NT2/D1 (cell line): ENCODE measurements at regions not wholly inside any gene's neighbourhood (a gene's known extent, or its start where the extent isn't known, plus 50 kb on each side); places are given as distances from the start of the nearest gene placed in this dataset.

Experiments
- DNase-seq: peaks from one replicate; pipeline ENCODE4 v3.0.0-alpha.2; 2011; ENCODE audit warnings: low read depth, low spot score
- H3K27me3 ChIP-seq: 2 replicates; pipeline ENCODE4 v1.6.0; 2011; ENCODE audit warnings: mild to moderate bottlenecking; ENCODE audit not compliant: insufficient read length, insufficient read depth
- H3K36me3 ChIP-seq: 2 replicates; pipeline ENCODE4 v1.6.1; 2011; ENCODE audit warnings: mild to moderate bottlenecking, low read length, mixed read lengths; ENCODE audit not compliant: insufficient read depth, insufficient read length
- H3K4me1 ChIP-seq: 2 replicates; pipeline ENCODE4 v1.5.1; 2011; ENCODE audit not compliant: insufficient read depth, insufficient read length
- H3K4me3 ChIP-seq: 2 replicates; pipeline ENCODE4 v1.5.1; 2011; ENCODE audit warnings: low read depth; ENCODE audit not compliant: insufficient read length
- H3K9ac ChIP-seq: 2 replicates; pipeline ENCODE4 v1.6.0; 2011; ENCODE audit warnings: low read depth; ENCODE audit not compliant: insufficient read length
- H3K9me3 ChIP-seq: 2 replicates; pipeline ENCODE4 v1.5.1; 2011; ENCODE audit warnings: mild to moderate bottlenecking, low read length; ENCODE audit not compliant: insufficient read depth
- SUZ12 ChIP-seq: IDR thresholded peaks from 2 replicates; pipeline ENCODE4 v1.6.1; 2011; ENCODE audit not compliant: insufficient read length, insufficient read depth; ENCODE audit errors: extremely low read depth
- YY1 ChIP-seq: IDR thresholded peaks from 2 replicates; pipeline ENCODE4 v1.6.1; 2011; ENCODE audit not compliant: insufficient read length, insufficient read depth
- ZNF274 ChIP-seq: IDR thresholded peaks from 2 replicates; pipeline ENCODE4 v1.6.1; 2011; ENCODE audit warnings: mild to moderate bottlenecking, low read depth, low read length

DNA sequence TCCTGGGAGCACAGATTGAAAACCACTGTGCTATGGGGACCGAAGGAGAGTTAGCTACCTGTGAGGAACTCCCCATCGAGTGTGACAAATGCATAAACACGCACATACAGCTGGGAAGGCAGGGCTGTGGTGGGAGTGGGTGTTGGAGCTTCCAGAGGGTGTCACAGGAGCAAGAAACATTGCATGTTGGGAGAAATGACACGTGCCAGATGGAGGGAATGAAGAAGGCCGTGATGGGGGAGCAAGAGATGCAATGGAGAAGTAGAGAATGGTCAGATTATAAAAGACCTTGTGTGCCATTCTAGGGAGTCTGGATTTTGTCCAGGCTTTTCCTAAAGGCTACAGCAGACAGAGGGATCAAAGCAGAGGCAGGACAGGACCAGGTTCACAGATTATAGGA, 91.1 kb upstream of the NDUFV2 start:
- no peak for DNase-seq
- no peaks in the 10 kb centered on the region for H3K9me3 ChIP-seq
- H3K36me3 ChIP-seq, result no peaks in the 10 kb centered on the region
- H3K27me3 ChIP-seq, result no peaks in the 10 kb centered on the region
- no peaks in the 10 kb centered on the region for H3K4me1 ChIP-seq
- no peak overlapping the region for H3K9ac ChIP-seq
- H3K4me3 ChIP-seq, result no peak overlapping the region
- TF ChIP-seq YY1 (no peak), SUZ12 (no peak)

GRCh38 chr18:9013926-9014373, 88.5 kb upstream of the NDUFV2 start:
- no peaks in the 10 kb centered on the region for H3K9me3 ChIP-seq
- no peak overlapping the region for H3K4me3 ChIP-seq

DNA sequence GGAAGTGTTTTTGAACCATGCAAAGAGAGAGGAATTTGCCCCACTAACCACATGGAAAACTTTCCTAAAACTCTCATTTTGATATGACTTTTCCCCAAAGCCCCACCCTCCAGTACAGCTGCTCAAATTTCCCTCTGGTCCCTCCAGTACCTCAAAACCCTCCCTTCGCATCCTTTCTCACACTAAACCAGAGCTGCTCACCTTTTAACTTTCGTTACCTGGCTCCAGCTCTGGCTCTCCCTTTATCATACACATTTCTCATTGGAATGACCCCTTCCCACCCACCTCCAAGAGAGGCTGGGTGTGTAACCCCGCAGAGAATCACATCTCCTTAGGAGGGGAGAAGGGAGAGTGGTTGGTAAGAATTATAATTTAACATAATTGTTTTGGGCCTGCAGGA, 86.8 kb upstream of the NDUFV2 start:
- no peak for DNase-seq
- H3K9ac ChIP-seq, result no peak overlapping the region
- TF ChIP-seq YY1 (no peak), ZNF274 (no peak)
- H3K9me3 ChIP-seq, result no peaks in the 10 kb centered on the region
- H3K4me3 ChIP-seq, result no peak overlapping the region
- H3K36me3 ChIP-seq, result no peaks in the 10 kb centered on the region
- H3K4me1 ChIP-seq, result no peaks in the 10 kb centered on the region
- no peaks in the 10 kb centered on the region for H3K27me3 ChIP-seq

More at GRCh38 chr18:9013926-9014373, 88.5 kb upstream of the NDUFV2 start:
- Histone ChIP-seq H3K9ac (no peak overlapping the region), H3K4me1 (no peaks in the 10 kb centered on the region), H3K36me3 (no peaks in the 10 kb centered on the region), H3K27me3 (no peaks in the 10 kb centered on the region)
- TF ChIP-seq YY1 (no peak), ZNF274 (no peak), SUZ12 (no peak)
- no peak for DNase-seq

- no peak for DNase-seq
- no peaks in the 10 kb centered on the region for H3K4me1 ChIP-seq
- no peaks in the 10 kb centered on the region for H3K27me3 ChIP-seq
- no peaks in the 10 kb centered on the region for H3K9me3 ChIP-seq
- H3K9ac ChIP-seq, result peak overlapping the region; percentile 72
- no peak overlapping the region for H3K4me3 ChIP-seq
- TF ChIP-seq ZNF274 (no peak), SUZ12 (no peak), YY1 (no peak)
- H3K36me3 ChIP-seq, result no peaks in the 10 kb centered on the region
Measured at GRCh38 chr18:9016633-9017166, 85.8 kb upstream of the NDUFV2 start.

DNA sequence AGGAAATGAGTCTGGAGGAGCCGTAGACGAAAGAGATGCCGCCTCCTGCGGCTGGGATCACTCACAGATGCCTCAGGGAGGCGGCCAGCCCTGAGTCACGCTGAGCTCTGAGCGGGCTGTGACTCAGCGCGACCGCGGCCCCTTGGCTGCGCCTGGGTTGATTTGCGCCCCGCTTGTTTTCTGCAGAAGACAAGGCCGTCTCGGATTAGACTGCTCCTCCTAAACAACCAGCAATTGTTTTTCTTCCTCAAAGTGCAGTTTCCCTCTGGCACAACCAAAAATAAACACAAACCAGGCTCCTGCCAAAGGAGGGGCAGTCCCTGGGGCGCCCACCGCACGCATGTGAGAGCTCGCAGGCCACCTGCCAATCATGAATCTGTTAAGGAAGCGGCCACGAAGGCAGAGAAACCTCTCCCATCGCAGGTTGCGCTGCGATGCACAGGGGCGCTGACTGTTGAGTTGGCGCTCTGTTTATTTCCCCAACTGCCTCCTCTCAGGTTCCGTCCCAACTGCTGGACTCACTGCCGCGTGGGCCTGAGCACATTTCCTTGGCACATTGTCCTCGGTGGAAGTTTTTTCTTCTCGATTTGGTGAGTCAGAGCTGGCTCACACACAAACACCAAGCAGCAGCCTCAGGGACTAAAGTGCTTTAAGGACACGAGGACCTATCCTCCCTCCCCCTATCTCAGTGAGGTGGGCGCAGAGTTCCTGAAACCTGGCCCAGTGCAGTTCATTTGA, 85.2 kb upstream of the NDUFV2 start:
- no peak for DNase-seq
- Histone ChIP-seq H3K4me3 (no peak overlapping the region), H3K27me3 (no peaks in the 10 kb centered on the region), H3K4me1 (no peaks in the 10 kb centered on the region), H3K9me3 (no peaks in the 10 kb centered on the region), H3K36me3 (no peaks in the 10 kb centered on the region), H3K9ac (peak overlapping the region; percentile 72)
- TF ChIP-seq ZNF274, result no peak
- no peak for TF ChIP-seq YY1
- TF ChIP-seq SUZ12, result no peak

- TF ChIP-seq SUZ12 (no peak), YY1 (no peak), ZNF274 (no peak)
- no peak overlapping the region for H3K4me3 ChIP-seq
- H3K4me1 ChIP-seq, result no peaks in the 10 kb centered on the region
- H3K27me3 ChIP-seq, result no peaks in the 10 kb centered on the region
- DNase-seq, result no peak
- H3K9ac ChIP-seq, result peak overlapping the region; percentile 72
- H3K36me3 ChIP-seq, result no peaks in the 10 kb centered on the region
- no peaks in the 10 kb centered on the region for H3K9me3 ChIP-seq
Measured at GRCh38 chr18:9017905-9018227, 84.6 kb upstream of the NDUFV2 start.

- Histone ChIP-seq H3K9ac (no peak overlapping the region), H3K9me3 (0 out of 2 replicates have a peak, but pooled peaks cover under 1% of the 10 kb centered on the region), H3K4me3 (no peak overlapping the region), H3K36me3 (no peaks in the 10 kb centered on the region), H3K4me1 (no peaks in the 10 kb centered on the region), H3K27me3 (no peaks in the 10 kb centered on the region)
- TF ChIP-seq ZNF274 (no peak), YY1 (no peak), SUZ12 (no peak)
- no peak for DNase-seq
Measured at GRCh38 chr18:9019135-9019534, 83.4 kb upstream of the NDUFV2 start.
